SIG-M5 treated with dmso at 0.1 percent for 504 hours (cell line): ENCODE measurements at regions not wholly inside any gene's neighbourhood (a gene's known extent, or its start where the extent isn't known, plus 50 kb on each side); places are given as distances from the start of the nearest gene placed in this dataset.

ENCODE experiments used
- DNase-seq: peaks from one replicate; lab custom pipeline; 2025; ENCODE audit not compliant: unreplicated experiment; lab: John Stamatoyannopoulos, UW

DNA sequence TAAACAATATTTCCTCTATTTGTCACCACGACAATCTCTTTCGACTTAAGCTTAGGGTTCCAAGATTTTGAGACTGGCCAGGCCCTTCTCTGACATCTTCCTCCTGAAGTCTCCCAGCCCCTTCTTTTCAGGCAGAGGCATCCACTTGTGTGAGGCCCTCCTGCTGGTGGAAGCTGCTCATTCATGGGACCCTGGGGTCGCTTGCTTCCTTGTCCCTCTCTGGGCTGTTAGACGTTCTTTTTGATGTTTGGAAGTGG lies 188.2 kb upstream of the APCDD1 start:
- no peak for DNase-seq

- no peak for DNase-seq
These were observed 185.2 kb upstream of the APCDD1 start for GRCh38 chr18:10269261-10269660.

GRCh38 chr18:10270151-10270571 lies 184.3 kb upstream of the APCDD1 start:
- no peak for DNase-seq

DNA sequence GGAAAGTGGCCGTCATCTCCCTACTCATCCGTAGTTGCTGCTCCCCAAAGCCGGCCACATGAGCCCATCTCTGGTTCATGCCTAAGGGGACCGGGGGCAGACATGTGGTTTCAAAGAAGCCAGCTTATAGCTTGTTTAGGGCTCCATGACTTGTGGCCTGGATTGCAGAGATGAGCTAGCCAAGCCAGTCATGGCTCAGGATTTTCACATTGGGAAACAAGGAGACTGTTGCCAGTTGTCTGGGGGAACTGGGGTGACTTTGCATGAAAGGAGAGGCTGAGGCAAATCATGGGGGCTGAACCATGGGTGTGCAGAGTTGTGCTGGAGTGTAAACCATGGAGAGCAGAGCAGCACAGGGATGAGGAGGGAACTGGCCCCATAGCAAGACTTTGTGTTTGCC lies 183.0 kb upstream of the APCDD1 start:
- DNase-seq, result no peak

DNA sequence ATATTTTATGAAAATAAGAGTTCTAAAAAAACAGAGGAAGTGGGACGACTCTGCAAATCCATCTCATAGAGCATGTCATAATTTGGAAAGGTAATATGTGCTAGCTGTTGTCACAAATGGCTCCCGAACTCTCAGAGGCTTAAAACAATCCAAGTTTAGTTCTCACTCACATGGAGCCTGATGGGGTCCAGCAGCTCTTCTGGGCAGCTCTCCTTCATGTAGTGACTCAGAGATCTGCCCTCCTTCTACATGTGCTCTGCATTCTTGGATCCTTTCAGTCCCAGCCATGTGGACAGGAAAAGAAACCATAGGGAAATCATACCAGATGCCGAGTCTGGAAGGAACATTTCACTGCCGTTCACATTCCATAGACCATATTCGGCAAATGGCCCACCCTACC lies 180.1 kb upstream of the APCDD1 start:
- no peak for DNase-seq

DNA sequence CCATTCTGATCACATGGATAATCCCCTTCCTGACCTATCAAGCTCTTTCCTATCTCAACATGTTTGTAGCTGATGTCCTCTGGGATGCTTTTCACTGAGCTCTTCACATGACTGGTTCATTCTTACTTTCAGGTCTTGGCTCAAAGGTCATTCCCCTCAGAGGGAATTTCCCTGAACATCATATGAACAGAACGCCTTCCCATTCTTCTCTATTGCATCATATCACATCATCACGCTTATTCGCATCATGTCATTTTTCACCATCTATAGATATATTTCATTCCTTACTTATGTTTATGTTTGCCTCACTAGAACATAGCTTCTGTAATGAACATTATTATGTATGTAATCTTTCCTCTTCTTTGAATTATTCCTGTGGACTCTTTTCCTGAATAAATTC lies 178.9 kb upstream of the APCDD1 start:
- DNase-seq, result no peak

GRCh38 chr18:10278265-10278664 lies 176.2 kb upstream of the APCDD1 start:
- no peak for DNase-seq

GRCh38 chr18:10279471-10279870 lies 175.0 kb upstream of the APCDD1 start:
- DNase-seq, result no peak

GRCh38 chr18:10279905-10280644 lies 174.4 kb upstream of the APCDD1 start:
- DNase-seq, result no peak

GRCh38 chr18:10284540-10285282 lies 169.7 kb upstream of the APCDD1 start:
- DNase-seq, result no peak

GRCh38 chr18:10285283-10285640 lies 169.2 kb upstream of the APCDD1 start:
- peak; percentile 74 for DNase-seq

DNA sequence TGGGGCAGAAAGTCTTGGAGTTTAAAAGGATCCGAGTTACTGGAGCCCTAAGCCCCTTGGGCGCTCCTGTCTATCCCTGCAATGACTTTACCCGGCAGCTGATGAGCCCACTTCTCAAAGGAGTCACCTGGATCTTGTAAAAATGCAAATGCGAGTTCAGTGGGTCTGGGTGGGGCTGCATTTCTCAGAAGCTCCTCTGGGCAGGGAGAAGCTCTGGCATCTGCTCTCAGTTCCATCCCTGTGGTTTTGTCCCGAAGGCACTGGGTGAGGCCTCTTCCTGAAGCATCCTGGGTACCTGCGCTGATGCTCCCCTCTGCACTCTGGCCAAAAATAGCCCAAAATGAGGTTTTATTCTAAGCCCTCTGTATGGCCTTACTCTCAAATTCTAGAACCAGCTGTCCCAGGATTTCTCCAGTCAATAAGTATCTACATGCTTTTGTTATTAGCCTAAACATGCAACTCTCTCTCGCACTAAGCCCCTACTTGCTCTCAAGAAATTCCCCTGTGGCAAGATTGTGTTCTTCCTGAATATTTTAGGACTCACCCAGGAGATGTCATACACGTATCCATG lies 167.8 kb upstream of the APCDD1 start:
- no peak for DNase-seq

- no peak for DNase-seq
These were observed 165.2 kb upstream of the APCDD1 start for GRCh38 chr18:10289251-10289650.

DNA sequence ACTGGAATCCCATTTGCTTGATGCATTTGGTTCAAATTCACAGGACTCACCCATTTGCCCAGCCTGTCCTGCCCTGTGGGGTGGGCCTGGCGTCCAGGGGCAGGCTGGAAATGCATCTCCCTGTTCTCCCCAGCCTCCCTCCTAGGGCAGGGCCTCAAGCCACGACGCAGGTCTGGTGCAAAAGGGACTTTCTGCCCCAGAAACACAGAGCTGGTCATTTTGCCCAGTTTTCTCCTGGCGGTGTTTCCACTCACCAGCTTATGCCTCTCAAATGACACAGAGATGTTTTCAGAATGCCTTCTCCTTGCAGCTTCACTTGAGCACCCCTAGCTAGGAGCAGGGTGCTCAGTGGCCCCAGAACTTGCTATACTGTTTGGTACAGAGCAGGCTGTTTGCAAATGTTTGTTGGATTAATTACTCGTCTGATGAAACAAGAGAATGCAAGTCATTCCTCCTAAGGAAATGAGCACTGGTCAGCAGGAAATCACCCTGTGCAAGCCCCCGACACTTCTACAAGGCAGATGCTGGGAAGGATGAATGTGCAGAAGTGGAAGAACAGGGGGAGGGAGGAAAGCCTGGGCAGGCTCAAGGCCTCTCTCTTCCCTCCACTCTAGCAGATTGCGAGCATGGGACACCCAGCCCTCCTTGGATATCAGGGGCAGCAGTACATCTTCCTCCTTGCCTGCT lies 164.3 kb upstream of the APCDD1 start:
- peak; percentile 44 for DNase-seq

GRCh38 chr18:10290638-10291235 lies 163.7 kb upstream of the APCDD1 start:
- no peak for DNase-seq

DNA sequence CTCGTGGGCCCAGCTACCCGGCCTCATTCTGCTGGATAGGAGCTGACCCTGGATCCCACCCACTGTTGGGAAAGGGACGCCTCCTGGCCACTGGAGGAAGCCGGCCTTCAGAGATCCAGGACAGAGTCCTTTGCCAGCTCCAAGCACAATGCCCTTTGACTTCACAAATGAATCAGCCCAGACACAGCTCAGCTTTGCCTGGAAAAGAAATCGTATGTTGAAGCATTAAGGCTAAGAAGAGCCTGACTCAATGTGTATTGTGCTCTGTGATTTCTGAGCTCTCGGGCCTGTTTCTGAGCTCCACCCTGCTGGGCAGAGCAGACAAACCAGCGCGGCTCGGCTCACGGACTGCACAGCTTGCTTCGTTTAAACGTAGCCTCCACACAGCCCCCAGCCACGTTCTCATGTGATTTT lies 162.9 kb upstream of the APCDD1 start:
- DNase-seq, result no peak

DNA sequence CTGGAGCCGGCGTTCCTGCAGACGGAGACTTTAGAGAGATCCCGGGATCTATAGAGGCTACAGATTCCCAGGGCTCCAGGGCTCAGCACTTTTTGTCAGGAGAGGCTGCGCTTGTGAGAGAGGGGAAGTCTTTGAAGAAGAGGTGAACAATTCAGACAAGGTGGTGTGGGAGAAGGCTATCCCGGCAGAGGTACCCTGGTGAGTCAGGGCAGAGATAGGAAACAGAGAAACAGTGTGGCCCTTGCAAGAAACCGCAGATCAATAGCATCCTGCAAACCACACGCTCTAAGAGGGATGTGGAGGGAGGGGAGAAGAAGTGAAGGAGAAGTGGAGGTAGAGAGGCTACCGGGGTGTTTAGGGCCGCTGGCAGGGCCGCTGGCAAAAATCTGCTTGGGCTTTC lies 160.5 kb upstream of the APCDD1 start:
- DNase-seq, result no peak

DNA sequence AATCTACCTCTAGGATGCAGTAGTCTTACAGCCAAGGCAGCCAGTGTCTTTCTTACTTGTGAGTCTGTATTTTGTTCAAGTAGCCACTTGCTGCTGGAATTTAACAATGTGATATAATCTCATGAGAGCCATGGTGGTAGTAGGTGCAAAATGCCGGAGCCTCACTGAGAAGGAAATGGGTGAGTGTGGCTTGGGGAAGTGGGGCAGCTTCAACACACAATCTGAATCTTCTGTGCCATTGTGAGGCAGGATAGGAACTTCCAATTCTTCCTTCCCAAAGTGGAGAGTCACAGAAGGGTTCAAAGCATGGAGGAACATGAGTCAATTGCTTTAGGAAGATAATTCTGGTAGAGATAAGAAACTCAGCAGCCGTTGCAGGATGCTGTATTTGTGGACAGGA lies 158.7 kb upstream of the APCDD1 start:
- DNase-seq, result no peak

- no peak for DNase-seq
These were observed 157.9 kb upstream of the APCDD1 start for GRCh38 chr18:10296491-10296890.

DNA sequence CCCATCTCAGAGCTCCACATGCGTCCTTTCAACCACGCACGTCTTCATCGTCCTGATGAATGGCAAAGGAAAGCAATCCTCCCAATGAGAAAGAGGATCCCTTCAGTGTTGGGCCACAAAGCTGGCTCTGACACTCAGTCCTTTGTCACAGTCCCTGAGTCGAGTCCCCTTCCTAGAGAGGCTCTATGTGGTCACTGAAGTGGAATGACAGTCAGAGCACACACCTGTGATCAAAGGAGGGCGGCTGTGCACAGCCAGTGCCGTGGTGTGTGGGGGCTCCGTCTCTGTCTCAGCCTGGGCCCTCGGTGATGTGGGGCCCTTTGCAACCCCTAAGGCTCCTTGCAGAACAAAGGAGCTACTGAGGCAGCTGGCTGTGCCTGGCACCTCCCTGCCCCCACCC lies 157.3 kb upstream of the APCDD1 start:
- DNase-seq, result no peak

DNA sequence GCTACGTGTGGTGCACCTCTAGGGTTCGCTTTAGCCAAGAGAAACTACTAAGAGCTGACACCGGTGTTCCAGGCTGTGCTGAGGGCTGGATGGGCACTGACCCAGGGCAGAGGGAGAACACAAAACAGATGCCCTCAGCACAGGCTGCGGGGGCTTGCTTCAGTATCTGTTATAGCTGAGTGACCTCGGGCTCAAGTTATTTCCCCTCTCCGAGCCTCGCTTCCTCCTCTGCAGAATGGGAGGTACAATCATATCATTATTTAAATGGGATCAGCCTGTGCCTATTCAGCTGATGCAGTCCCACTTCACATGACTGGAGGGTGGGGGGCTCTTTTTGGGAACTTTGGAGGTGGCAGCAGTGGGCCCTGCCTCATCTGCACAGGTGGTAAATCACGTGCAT lies 156.1 kb upstream of the APCDD1 start:
- DNase-seq, result no peak

DNA sequence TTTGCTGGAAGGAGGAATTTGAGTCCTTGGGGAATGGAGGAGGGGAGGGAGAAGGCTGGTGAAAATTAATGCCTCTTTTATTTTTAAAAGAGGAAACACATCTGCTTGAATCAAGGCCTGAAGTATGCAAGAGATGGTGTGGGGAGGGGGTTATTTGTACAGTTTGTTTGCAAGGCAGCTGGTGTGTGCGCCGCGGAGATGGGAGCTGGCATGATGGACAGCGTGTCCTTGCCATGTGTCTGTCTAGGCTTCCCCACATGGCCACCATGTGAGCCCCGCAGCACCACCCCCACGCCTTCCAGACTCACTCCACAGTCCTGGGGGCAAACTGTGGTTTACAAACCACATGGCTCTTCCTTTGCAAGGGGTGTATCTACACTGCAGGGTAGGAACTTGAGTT lies 154.8 kb upstream of the APCDD1 start:
- no peak for DNase-seq
